Peyer's patch (tissue), 4 donors: ENCODE measurements at regions not wholly inside any gene's neighbourhood (a gene's known extent, or its start where the extent isn't known, plus 50 kb on each side); places are given as distances from the start of the nearest gene placed in this dataset.
"Not testable (repeated sequence)": the region's sequence is repeated elsewhere in the genome, so short reads cannot be mapped to it uniquely, and the experiment has no call there.

Experiments used
- POLR2A ChIP-seq, 2 donors: fragments of 450-650 bp; IDR thresholded peaks; one replicate each; pipeline ENCODE4 v1.5.1; 2017; ENCODE audit warnings: antibody characterized with exemption in 2 of 2, mild to moderate bottlenecking in 2 of 2, moderate library complexity in 2 of 2
- TF ChIP-seq, protein P1 (sequence below), 6 experiments: fragments of 450-650 bp in 4 of 6; fragments of 200-600 bp in 2 of 6; sonication (generic) in 1 of 6; IDR thresholded peaks; one replicate each; pipeline ENCODE4 v1.5.1; 2017 to 2019; ENCODE audit warnings: antibody characterized with exemption in 6 of 6, mild to moderate bottlenecking in 3 of 6, moderate library complexity in 1 of 6

DNA sequence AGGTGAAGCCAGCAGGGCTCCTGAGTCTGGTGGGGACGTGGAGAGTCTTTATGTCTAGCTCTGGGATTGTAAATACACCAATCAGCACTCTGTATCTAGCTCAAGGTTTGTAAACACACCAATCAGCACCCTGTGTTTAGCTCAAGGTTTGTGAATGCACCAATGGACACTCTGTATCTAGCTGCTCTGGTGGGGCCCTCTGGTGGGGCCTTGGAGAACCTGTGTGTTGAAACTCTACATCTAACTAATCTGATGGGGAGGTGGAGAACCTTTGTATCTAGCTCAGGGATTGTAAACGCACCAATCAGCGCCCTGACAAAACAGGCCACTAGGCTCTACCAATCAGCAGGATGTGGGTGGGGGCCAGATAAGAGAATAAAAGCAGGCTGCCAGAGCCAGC lies 240.6 kb upstream of the PTGER4 start:
- TF ChIP-seq, protein P1, sequence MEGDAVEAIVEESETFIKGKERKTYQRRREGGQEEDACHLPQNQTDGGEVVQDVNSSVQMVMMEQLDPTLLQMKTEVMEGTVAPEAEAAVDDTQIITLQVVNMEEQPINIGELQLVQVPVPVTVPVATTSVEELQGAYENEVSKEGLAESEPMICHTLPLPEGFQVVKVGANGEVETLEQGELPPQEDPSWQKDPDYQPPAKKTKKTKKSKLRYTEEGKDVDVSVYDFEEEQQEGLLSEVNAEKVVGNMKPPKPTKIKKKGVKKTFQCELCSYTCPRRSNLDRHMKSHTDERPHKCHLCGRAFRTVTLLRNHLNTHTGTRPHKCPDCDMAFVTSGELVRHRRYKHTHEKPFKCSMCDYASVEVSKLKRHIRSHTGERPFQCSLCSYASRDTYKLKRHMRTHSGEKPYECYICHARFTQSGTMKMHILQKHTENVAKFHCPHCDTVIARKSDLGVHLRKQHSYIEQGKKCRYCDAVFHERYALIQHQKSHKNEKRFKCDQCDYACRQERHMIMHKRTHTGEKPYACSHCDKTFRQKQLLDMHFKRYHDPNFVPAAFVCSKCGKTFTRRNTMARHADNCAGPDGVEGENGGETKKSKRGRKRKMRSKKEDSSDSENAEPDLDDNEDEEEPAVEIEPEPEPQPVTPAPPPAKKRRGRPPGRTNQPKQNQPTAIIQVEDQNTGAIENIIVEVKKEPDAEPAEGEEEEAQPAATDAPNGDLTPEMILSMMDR (IDR thresholded peaks at IDR 0.05), result not testable (repeated sequence)
- TF ChIP-seq POLR2A (IDR thresholded peaks at IDR 0.05), result not testable (repeated sequence)
